GM19463 (cell line): ENCODE measurements at regions not wholly inside any gene's neighbourhood (a gene's known extent, or its start where the extent isn't known, plus 50 kb on each side); places are given as distances from the start of the nearest gene placed in this dataset.
"Not testable (repeated sequence)": the region's sequence is repeated elsewhere in the genome, so short reads cannot be mapped to it uniquely, and the experiment has no call there.

Experiments
- ATAC-seq: cut with Tn5 transposase; IDR thresholded peaks from one replicate; pipeline ENCODE4 v1.9.1; 2021; ENCODE audit warnings: mild to moderate bottlenecking, moderate library complexity; ENCODE audit not compliant: unreplicated experiment

- no peak for ATAC-seq
These were observed 670.1 kb upstream of the EPHA5 start for GRCh38 chr4:66340286-66340893.

GRCh38 chr4:66339007-66339406 is 668.7 kb upstream of the EPHA5 start:
- ATAC-seq: no peak

DNA sequence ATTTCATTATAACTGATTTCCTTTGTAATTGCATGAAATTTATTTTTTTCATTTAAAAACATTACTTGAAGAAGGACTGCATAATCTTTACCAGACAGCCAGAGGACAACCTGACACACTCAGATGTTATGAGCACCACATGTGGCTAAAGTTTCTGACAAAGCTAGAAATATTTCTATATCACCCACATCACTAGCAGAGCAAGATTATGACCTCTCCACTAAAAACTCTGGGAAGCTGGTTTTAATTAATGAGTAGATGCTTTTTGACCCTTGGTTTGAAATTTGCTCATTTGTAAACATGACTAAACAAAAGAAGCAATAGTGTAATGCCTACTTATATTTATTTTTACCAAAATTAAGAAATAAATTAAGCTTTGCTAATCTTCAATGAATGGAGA is 661.5 kb upstream of the EPHA5 start:
- ATAC-seq: no peak

DNA sequence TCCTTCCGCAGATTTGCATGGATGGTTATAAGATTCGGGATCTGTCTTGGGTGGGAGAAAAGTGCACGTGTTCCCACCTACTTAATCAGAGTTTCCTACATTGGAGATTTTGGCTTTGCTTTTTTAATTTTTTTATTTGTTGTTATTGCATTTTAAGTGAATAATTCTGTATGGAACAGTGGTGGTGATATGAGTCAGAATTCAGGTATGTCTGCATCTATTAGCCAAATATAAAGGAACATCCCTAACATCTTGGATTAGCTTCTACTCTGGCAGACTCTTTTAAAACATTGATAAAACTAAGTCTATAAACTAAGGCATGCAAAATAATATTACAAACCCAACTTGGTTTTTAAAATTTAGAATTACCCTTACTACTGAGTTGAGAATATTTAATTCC is 659.8 kb upstream of the EPHA5 start:
- ATAC-seq: no peak

- no peak for ATAC-seq
These were observed 658.7 kb upstream of the EPHA5 start for GRCh38 chr4:66328803-66329574.

GRCh38 chr4:66307641-66308438 is 637.6 kb upstream of the EPHA5 start:
- ATAC-seq: no peak

GRCh38 chr4:66300336-66300934 is 630.1 kb upstream of the EPHA5 start:
- ATAC-seq: no peak

DNA sequence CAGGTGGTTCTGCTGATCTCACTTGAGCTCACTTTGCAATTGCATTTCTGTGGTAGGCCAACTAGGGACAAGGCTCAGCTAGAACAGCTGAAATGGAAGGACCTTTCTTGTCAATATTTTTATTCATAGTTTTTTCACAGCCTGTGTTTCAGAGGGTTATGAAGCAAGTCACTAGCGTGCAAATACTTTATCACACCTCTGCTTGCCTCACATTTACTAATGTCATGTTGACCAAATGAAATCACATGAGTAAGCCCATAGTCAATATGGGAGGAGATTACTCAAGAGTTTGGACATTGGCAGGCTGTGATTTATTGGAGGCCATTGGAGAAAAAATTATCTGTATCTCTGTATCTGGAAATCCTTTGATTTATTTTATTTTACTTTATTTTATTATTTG is 628.3 kb upstream of the EPHA5 start:
- no peak for ATAC-seq

GRCh38 chr4:66297703-66298102 is 627.4 kb upstream of the EPHA5 start:
- no peak for ATAC-seq

GRCh38 chr4:66294638-66295037 is 624.3 kb upstream of the EPHA5 start:
- no peak for ATAC-seq

DNA sequence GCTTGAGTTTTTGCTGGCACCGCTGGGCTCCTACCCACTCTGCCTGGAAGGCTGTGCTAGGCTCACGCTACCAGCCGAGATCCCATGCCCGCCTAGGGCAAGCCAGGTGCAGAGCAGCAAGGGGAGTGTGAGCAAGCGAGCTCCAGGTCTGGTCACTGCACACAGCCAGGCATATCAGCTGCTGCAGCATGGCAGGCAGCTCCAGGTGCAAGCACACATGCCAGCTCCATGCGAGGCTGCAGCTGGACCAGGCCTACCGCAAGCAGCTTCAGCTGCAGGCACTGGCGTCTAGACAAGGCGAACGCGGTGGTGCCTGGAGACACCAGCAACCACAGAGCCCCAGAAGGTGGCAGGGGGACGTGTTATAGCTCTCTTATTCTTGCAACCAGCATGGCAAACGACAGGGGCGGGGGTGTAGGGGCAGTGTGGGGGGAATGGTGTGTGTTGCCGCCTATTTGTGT is 614.7 kb upstream of the EPHA5 start:
- no peak for ATAC-seq

- no peak for ATAC-seq
These were observed 608.8 kb upstream of the EPHA5 start for GRCh38 chr4:66279084-66279483.

- no peak for ATAC-seq
These were observed 605.2 kb upstream of the EPHA5 start for GRCh38 chr4:66275411-66276038.

- no peak for ATAC-seq
These were observed 602.8 kb upstream of the EPHA5 start for GRCh38 chr4:66273110-66273509.

DNA sequence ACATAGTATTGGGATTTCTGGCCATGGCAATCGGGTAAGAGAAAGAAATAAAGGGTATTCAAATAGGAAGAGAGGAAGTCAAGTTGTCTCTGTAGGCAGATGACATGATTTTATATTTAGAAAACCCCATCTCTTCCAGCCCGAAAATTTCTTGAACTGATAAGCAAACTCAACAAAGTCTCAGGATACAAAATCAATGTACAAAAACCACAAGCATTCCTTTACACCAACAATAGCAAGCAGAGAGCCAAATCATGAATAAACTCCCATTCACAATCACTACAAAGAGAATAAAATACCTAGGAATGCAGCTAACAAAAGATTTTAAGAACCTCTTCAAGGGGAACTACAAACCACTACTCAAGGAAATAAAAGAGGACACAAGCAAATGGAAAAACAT is 600.1 kb upstream of the EPHA5 start:
- not testable (repeated sequence) for ATAC-seq

DNA sequence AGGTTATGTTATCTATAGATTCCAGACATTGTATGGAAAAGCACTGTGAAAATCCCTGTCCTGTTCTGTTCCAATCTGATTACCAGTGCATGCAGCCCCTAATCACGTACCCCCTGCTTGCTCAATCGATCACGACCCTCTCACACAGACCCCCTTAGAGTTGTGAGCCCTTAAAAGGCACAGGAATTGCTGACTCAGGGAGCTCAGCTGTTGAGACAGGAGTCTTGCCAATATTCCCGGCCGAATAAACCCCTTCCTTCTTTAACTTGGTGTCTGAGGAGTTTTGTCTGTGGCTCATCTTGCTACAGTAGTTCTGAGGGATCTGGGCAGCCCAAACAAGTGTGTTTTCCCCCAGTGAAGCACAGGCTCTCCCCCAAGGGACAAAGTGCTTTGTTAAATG is 596.3 kb upstream of the EPHA5 start:
- ATAC-seq: not testable (repeated sequence)

DNA sequence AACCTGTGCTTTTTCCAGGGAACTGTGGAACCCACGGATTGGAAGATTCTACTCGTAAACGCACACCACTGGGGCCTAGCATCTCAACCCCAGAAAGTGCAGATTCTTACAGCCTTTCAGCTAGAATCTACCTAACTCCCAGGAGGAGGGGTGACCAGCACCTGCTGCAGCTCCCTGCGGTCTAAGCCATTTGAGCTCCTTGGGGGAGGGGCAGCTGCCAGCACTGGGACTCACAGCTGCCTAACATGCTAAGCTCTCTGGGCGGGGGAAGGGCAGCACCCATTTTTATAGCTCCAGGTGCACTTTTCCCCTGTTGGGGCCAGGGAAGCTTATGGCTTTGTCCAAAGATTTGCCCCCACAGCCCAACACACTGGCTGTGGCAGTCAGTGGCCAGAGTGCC is 595.7 kb upstream of the EPHA5 start:
- no peak for ATAC-seq

DNA sequence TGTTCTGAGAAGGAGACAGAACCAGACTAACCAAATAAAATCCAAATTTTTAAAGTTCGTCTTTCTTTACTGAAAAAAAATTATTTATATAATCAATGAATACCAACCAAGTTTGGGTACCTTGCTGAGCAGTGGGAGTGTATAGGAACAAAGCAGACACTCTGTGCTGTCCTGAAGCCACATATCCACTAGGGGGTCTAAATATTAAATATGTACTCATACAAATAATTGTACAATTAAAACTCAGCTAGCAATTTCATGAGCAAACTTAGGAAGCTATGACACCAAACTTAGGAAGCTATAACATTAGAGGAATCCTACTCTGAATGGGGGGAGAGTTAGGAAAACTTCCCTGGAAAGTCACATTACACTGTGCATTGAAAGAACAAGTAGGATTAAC is 582.0 kb upstream of the EPHA5 start:
- ATAC-seq: no peak

GRCh38 chr4:66246643-66247042 is 576.4 kb upstream of the EPHA5 start:
- no peak for ATAC-seq

DNA sequence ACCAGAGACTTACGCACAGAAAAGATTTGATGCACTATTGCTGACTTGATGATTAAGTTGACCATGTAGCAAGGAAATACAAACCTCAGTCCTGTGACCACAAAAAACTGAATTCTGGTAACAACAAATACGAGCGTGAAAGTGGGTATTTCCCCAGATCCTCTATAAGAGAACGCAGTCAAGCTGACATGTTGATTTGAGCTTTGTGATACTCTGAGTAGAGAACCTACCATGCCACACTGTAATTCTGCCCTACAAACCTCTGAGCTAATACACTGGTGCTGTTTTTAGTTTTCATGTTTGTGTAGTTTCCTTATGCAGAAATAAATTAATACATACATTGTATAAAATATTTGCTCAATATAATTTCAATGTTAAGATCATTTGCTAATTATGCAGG is 565.6 kb upstream of the EPHA5 start:
- no peak for ATAC-seq

- no peak for ATAC-seq
These were observed 559.6 kb upstream of the EPHA5 start for GRCh38 chr4:66229885-66230284.
